ENCODE measurements at regions not wholly inside any gene's neighbourhood (a gene's known extent, or its start where the extent isn't known, plus 50 kb on each side); places are given as distances from the start of the nearest gene placed in this dataset.

DNA sequence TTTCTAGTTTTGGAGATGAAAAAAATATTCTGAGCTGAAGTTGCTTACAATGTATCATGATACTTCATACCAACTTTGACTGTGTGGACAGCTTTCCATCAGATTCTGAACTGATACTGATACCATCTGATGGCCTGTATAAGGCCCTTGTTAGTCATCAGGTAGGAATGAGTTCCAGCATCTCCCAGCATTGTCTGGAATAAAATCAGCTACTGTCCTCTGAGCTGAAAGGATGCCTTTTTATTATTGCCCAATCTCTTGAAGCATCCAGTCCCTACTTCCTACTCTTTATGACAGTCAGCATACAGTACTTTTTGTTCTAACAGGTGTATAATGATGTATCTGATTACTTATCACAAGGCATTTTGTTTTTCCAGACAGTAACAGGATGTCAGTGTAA lies 70.6 kb upstream of the EYA4 start:
- Histone ChIP-seq H3K36me3 (ENCODE audit: low read depth) (no peaks in the 10 kb centered on the region), H3K4me1 (ENCODE audit: low read depth) (no peaks in the 10 kb centered on the region), H3K9me3 (no peaks in the 10 kb centered on the region), H3K4me3 (no peak overlapping the region)
- DNase-seq (no peak), ATAC-seq (no peak)
- TF ChIP-seq, protein P1, sequence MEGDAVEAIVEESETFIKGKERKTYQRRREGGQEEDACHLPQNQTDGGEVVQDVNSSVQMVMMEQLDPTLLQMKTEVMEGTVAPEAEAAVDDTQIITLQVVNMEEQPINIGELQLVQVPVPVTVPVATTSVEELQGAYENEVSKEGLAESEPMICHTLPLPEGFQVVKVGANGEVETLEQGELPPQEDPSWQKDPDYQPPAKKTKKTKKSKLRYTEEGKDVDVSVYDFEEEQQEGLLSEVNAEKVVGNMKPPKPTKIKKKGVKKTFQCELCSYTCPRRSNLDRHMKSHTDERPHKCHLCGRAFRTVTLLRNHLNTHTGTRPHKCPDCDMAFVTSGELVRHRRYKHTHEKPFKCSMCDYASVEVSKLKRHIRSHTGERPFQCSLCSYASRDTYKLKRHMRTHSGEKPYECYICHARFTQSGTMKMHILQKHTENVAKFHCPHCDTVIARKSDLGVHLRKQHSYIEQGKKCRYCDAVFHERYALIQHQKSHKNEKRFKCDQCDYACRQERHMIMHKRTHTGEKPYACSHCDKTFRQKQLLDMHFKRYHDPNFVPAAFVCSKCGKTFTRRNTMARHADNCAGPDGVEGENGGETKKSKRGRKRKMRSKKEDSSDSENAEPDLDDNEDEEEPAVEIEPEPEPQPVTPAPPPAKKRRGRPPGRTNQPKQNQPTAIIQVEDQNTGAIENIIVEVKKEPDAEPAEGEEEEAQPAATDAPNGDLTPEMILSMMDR (IDR thresholded peaks at IDR 0.05): no peak
- intact Hi-C loops (cut with DNase I, micrococcal nuclease): no loop called here

DNA sequence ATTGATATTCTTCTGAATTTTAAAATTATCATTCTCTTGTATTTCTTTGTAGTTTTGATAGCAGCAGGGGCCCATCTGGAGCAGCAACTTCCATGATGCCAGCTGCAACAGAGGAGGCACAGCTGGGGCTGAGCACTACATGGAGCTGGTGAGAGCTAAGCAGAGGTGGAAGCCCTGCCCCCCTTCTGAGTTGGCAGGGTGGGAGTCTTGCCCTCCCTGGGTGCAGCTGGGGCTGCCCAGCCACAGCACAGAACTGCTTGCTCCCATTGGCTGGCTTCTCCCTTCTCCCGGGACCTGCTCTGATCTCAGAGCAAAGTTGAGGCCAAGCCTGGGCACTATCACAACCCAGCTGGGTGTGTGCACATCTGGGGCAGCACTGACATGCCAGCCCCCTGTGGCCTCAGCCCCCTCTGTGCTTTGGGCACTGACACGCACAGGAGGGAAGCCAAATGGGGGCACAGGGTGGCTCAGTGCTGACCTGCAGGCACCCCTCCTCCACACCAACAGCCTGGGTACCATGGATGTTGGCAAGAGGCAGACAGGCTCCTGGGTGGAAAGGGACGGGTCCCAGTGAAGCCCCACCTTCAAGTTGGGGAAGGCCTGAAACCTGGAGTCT lies 69.1 kb upstream of the EYA4 start:
- intact Hi-C loops (cut with DNase I, micrococcal nuclease): no loop called here
- no peak for DNase-seq
- ATAC-seq: no peak

DNA sequence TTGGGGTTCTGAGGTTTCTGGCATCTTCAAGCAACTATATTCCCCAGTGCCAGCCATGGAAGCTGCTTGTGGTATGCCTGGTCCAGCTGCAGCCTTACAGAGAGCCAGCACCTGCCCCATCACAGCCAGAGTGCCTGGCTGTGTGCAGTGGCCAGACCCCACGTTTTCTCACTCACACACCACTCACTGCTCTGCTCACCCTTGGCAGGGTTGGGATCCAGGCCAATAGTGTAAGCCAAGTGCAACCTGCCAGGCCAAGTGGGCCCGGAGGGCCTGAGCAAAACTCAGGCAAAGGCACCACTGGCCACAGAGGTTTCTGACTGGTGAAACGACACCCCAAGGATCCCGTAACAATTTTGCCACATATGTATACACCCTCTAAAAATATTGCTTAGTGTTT lies 67.9 kb upstream of the EYA4 start:
- no peak overlapping the region for H3K4me3 ChIP-seq
- ATAC-seq (no peak), DNase-seq (no peak)
- H3K9me3 ChIP-seq: no peaks in the 10 kb centered on the region
- intact Hi-C loops (cut with DNase I, micrococcal nuclease): no loop called here
- H3K4me1 ChIP-seq (ENCODE audit: low read depth): no peaks in the 10 kb centered on the region
- H3K36me3 ChIP-seq (ENCODE audit: low read depth): no peaks in the 10 kb centered on the region
- TF ChIP-seq, protein P1 (IDR thresholded peaks at IDR 0.05): no peak

More for the DNA sequence above, 69.1 kb upstream of the EYA4 start:
- Histone ChIP-seq H3K4me3 (no peak overlapping the region), H3K4me1 (ENCODE audit: low read depth) (no peaks in the 10 kb centered on the region), H3K36me3 (ENCODE audit: low read depth) (no peaks in the 10 kb centered on the region), H3K9me3 (no peaks in the 10 kb centered on the region)
- TF ChIP-seq, protein P1 (IDR thresholded peaks at IDR 0.05): no peak

DNA sequence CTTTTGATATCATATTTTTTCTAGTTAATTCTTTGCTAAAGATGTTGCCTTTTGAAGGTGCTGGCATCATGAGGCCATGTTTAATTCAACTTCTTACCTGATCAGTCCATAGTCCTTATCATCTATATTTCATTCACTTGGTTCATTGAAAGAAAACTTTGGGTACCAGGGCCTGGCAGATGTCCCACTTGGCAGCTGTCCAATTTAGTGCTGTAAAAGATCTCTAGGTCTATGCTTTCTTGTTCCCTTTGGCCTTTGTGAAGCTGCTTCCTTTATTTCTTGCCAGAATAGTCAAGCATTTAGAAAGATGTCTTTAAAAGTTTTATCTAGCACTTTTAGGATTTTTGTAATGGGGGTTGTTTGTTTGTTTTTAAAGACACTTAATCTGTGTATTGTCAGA lies 61.7 kb upstream of the EYA4 start:
- DNase-seq (no peak), ATAC-seq (no peak)
- TF ChIP-seq, protein P1 (IDR thresholded peaks at IDR 0.05): no peak
- H3K9me3 ChIP-seq: no peaks in the 10 kb centered on the region
- no peaks in the 10 kb centered on the region for H3K4me1 ChIP-seq (ENCODE audit: low read depth)
- H3K36me3 ChIP-seq (ENCODE audit: low read depth): no peaks in the 10 kb centered on the region
- H3K4me3 ChIP-seq: no peak overlapping the region
- intact Hi-C loops (cut with DNase I, micrococcal nuclease): no loop called here

DNA sequence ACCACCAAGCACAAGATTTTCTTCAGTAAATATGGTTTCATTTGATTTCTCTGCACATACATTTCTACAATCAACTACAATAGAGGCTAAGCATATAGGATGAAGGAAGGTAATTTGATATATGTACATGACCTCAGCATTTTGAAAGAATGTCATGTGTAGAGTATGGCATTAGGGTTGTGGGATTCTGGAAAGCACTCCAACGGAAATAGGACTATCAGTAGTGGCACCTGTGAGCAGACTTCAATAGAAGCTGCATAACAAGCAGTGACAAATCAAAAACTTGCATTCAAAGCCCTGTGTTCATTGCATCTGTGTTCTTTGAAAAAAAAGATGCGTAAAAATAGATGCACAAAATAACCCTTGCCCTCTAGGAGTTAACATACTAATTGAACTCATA lies 57.5 kb upstream of the EYA4 start:
- H3K4me3 ChIP-seq: no peak overlapping the region
- no peaks in the 10 kb centered on the region for H3K4me1 ChIP-seq (ENCODE audit: low read depth)
- DNase-seq (no peak), ATAC-seq (no peak)
- TF ChIP-seq, protein P1 (IDR thresholded peaks at IDR 0.05): no peak
- no peaks in the 10 kb centered on the region for H3K9me3 ChIP-seq
- H3K36me3 ChIP-seq (ENCODE audit: low read depth): no peaks in the 10 kb centered on the region
- intact Hi-C loops (cut with DNase I, micrococcal nuclease): no loop called here

Data from mucosa of descending colon (tissue), 3 donors.